HCT116 (cell line): ENCODE measurements at regions not wholly inside any gene's neighbourhood (a gene's known extent, or its start where the extent isn't known, plus 50 kb on each side); places are given as distances from the start of the nearest gene placed in this dataset.

Source experiments
- ATAC-seq: fragments of 200-7000 bp; cut with Tn5 transposase; 2 replicates; pipeline ENCODE4 v1.9.1; 2020; ENCODE audit warnings: mild to moderate bottlenecking, moderate library complexity
- BruUV-seq: library from RNA; stranded (reverse); fragments of 400-500 nt; replicated peaks from 2 replicates; lab custom pipeline; 2021; lab: Mats Ljungman, UMichigan
- CTCF ChIA-PET: fragments of 300-600 bp; sonication (Branson Sonifier 250); formaldehyde crosslinking; loops from one replicate; lab custom pipeline; 2021; ENCODE audit warnings: antibody characterized with exemption; lab: Charles Lee
- POLR2A ChIA-PET: fragments of 300-600, 350-600 bp; sonication (Branson Sonifier 250); formaldehyde crosslinking; loops from one replicate; lab custom pipeline; 2021; ENCODE audit warnings: antibody characterized with exemption; lab: Charles Lee
- RAD21 ChIA-PET, 2 experiments: fragments of 300-600 bp; sonication (Branson Sonifier 250); formaldehyde crosslinking; loops; one replicate each; lab custom pipeline; 2023; ENCODE audit warnings: low total read pairs in 2 of 2; ENCODE audit not compliant: uncharacterized antibody in 2 of 2, unreplicated experiment in 2 of 2, low non-redundant PET in 1 of 2; lab: Charles Lee
- DNase-seq: peaks from one replicate; pipeline ENCODE4 v3.0.0-alpha.2; 2010; ENCODE audit warnings: low read depth, low spot score
- H2AFZ ChIP-seq: fragments of 200-600 bp; shearing (Covaris generic), sonication (generic); 2 replicates; pipeline ENCODE4 v1.6.1; 2017; ENCODE audit warnings: low read depth, mixed run types, mixed read lengths, antibody characterized with exemption, low read length; ENCODE audit not compliant: poor library complexity, severe bottlenecking
- H3K27ac ChIP-seq: 2 replicates; pipeline ENCODE4 v1.5.1; 2012; ENCODE audit warnings: low read depth, low read length
- H3K27me3 ChIP-seq: fragments of 200-600 bp; sonication (generic); 2 replicates; pipeline ENCODE4 v1.6.1; 2016; ENCODE audit warnings: mixed run types, low read length, mixed read lengths; ENCODE audit not compliant: insufficient read depth
- H3K36me3 ChIP-seq, 2 experiments: fragments of 200-500 bp in 1 of 2; fragments of 200-600 bp in 1 of 2; sonication (Bioruptor generic) in 1 of 2; sonication (generic) in 1 of 2; 2 replicates each; pipeline versions ENCODE4 v1.5.1 to v1.6.1; 2014 to 2016; ENCODE audit warnings: low read length in 2 of 2, inconsistent platforms in 1 of 2, mixed read lengths in 1 of 2, mixed run types in 1 of 2; ENCODE audit not compliant: insufficient read depth in 2 of 2, control insufficient read depth in 1 of 2
- H3K4me1 ChIP-seq, 2 experiments: fragments of 200-600 bp in 1 of 2; sonication (generic) in 1 of 2; 2 replicates each; pipeline versions ENCODE4 v1.5.1 to v1.6.1; 2012 to 2017; ENCODE audit warnings: low read length in 2 of 2, inconsistent platforms in 1 of 2, mild to moderate bottlenecking in 1 of 2, mixed read lengths in 1 of 2, mixed run types in 1 of 2, moderate library complexity in 1 of 2; ENCODE audit not compliant: insufficient read depth in 2 of 2, control insufficient read depth in 1 of 2
- H3K4me2 ChIP-seq: fragments of 200-600 bp; sonication (generic); 2 replicates; pipeline ENCODE4 v1.6.1; 2017; ENCODE audit warnings: mixed run types, low read length, mixed read lengths
- H3K4me3 ChIP-seq, 2 experiments: fragments of 200-600 bp in 1 of 2; sonication (generic) in 1 of 2; replicated peaks in 1 of 2; 2 replicates each; pipeline ENCODE4 v1.5.1; 2011 to 2016; ENCODE audit warnings: low read length in 2 of 2, control low read depth in 1 of 2, low read depth in 1 of 2, mild to moderate bottlenecking in 1 of 2, mixed read lengths in 1 of 2, mixed run types in 1 of 2
- H3K79me2 ChIP-seq: fragments of 200-600 bp; sonication (generic); 2 replicates; pipeline ENCODE4 v1.6.1; 2017; ENCODE audit warnings: mild to moderate bottlenecking, mixed run types, low read length, moderate library complexity, mixed read lengths; ENCODE audit not compliant: insufficient read depth
- H3K9ac ChIP-seq: fragments of 200-600 bp; sonication (generic); 2 replicates; pipeline ENCODE4 v1.6.1; 2016; ENCODE audit warnings: low read length, mixed read lengths
- H3K9me2 ChIP-seq: fragments of 200-600 bp; sonication (generic), shearing (Covaris generic); 2 replicates; pipeline ENCODE4 v1.6.1; 2017; ENCODE audit warnings: mixed run types, mild to moderate bottlenecking, moderate library complexity; ENCODE audit not compliant: insufficient read depth
- H3K9me3 ChIP-seq, 2 experiments: fragments of 200-500 bp in 1 of 2; fragments of 200-600 bp in 1 of 2; sonication (Bioruptor generic) in 1 of 2; sonication (generic) in 1 of 2; 2 replicates each; pipeline ENCODE4 v1.6.1; 2014 to 2017; ENCODE audit warnings: low read length in 2 of 2, mixed read lengths in 2 of 2, inconsistent platforms in 1 of 2, low read depth in 1 of 2, mild to moderate bottlenecking in 1 of 2, mixed run types in 1 of 2, moderate library complexity in 1 of 2; ENCODE audit not compliant: control insufficient read depth in 1 of 2, insufficient read depth in 1 of 2
- H4K20me1 ChIP-seq: fragments of 200-600 bp; sonication (generic), shearing (Covaris generic); 2 replicates; pipeline ENCODE4 v1.6.1; 2017; ENCODE audit warnings: mixed run types, mild to moderate bottlenecking, moderate library complexity; ENCODE audit not compliant: insufficient read depth
- CBX3 ChIP-seq: IDR thresholded peaks from 2 replicates; pipeline ENCODE4 v1.6.1; 2012; ENCODE audit warnings: low read depth
- CEBPB ChIP-seq: IDR thresholded peaks from 2 replicates; pipeline ENCODE4 v1.6.1; 2012; ENCODE audit warnings: low read depth
- ELF1 ChIP-seq: IDR thresholded peaks from 2 replicates; pipeline ENCODE4 v1.6.1; 2012; ENCODE audit warnings: low read depth, borderline replicate concordance
- EZH2 ChIP-seq: fragments of 200-600 bp; sonication (generic); IDR thresholded peaks from 2 replicates; pipeline ENCODE4 v1.6.1; 2017; ENCODE audit warnings: antibody characterized with exemption, mixed run types
- EZH2phosphoT487 ChIP-seq: fragments of 200-600 bp; IDR thresholded peaks from 2 replicates; pipeline ENCODE4 v1.6.1; 2018; ENCODE audit warnings: antibody characterized with exemption, borderline replicate concordance
- FOSL1 ChIP-seq: IDR thresholded peaks from 2 replicates; pipeline ENCODE4 v1.6.1; 2012; ENCODE audit warnings: low read depth
- JUND ChIP-seq: IDR thresholded peaks from 2 replicates; pipeline ENCODE4 v1.6.1; 2012
- POLR2A ChIP-seq: IDR thresholded peaks from 2 replicates; pipeline ENCODE4 v1.7.0; 2011; ENCODE audit warnings: borderline replicate concordance; ENCODE audit not compliant: insufficient read depth, insufficient read length; ENCODE audit errors: extremely low read depth
- SIN3A ChIP-seq: IDR thresholded peaks from 2 replicates; pipeline ENCODE4 v1.6.1; 2012; ENCODE audit warnings: low read depth
- SP1 ChIP-seq: IDR thresholded peaks from 2 replicates; pipeline ENCODE4 v1.6.1; 2012; ENCODE audit warnings: low read depth
- SRF ChIP-seq: IDR thresholded peaks from 2 replicates; pipeline ENCODE4 v1.6.1; 2012; ENCODE audit warnings: low read depth
- TCF7L2 ChIP-seq: IDR thresholded peaks from 2 replicates; pipeline ENCODE4 v1.7.0; 2011; ENCODE audit warnings: borderline replicate concordance, inconsistent platforms; ENCODE audit not compliant: insufficient read depth, insufficient read length; ENCODE audit errors: extremely low read depth
- YY1 ChIP-seq: IDR thresholded peaks from 2 replicates; pipeline ENCODE4 v1.6.1; 2011; ENCODE audit warnings: low read length, low read depth, moderate library complexity, mild to moderate bottlenecking; ENCODE audit not compliant: insufficient replicate concordance; ENCODE audit errors: extremely low read depth
- ZFX ChIP-seq: fragments of 450-650 bp; IDR thresholded peaks from 2 replicates; pipeline ENCODE4 v1.6.1; 2017
- ZNF274 ChIP-seq: fragments of 200-500 bp; sonication (Bioruptor generic); IDR thresholded peaks from 2 replicates; pipeline ENCODE4 v1.6.1; 2014; ENCODE audit warnings: mild to moderate bottlenecking, low read depth, low read length, inconsistent platforms
- intact Hi-C: fragments of 100-400 bp; cut with micrococcal nuclease; formaldehyde crosslinking; loops from 2 replicates; pipeline ENCODE4 v1.10.0; 2022
- TF ChIP-seq, protein P1 (sequence below): IDR thresholded peaks from 2 replicates; pipeline ENCODE4 v1.6.1; 2012; ENCODE audit warnings: low read depth
- TF ChIP-seq, protein P2 (sequence below): IDR thresholded peaks from 2 replicates; pipeline ENCODE4 v1.6.1; 2012
- TF ChIP-seq, protein P3 (sequence below): IDR thresholded peaks from 2 replicates; pipeline ENCODE4 v1.6.1; 2011; ENCODE audit warnings: mild to moderate bottlenecking, low read length, moderate library complexity; ENCODE audit not compliant: insufficient replicate concordance; ENCODE audit errors: extremely low read depth
- TF ChIP-seq, protein P4 (sequence below), 3 experiments: fragments of 200-600 bp in 1 of 3; sonication (generic) in 1 of 3; IDR thresholded peaks in 2 of 3; conservative IDR thresholded peaks in 1 of 3; 2 replicates each; pipeline ENCODE4 v1.5.1; 2012 to 2017; ENCODE audit warnings: low read depth in 2 of 3, low read length in 2 of 3, antibody characterized with exemption in 1 of 3, borderline replicate concordance in 1 of 3, control low read depth in 1 of 3, mild to moderate bottlenecking in 1 of 3, mixed read lengths in 1 of 3, mixed run types in 1 of 3, moderate library complexity in 1 of 3; ENCODE audit not compliant: insufficient read depth in 1 of 3
- TF ChIP-seq, protein P5 (sequence below): IDR thresholded peaks from 2 replicates; pipeline ENCODE4 v1.6.1; 2012

DNA sequence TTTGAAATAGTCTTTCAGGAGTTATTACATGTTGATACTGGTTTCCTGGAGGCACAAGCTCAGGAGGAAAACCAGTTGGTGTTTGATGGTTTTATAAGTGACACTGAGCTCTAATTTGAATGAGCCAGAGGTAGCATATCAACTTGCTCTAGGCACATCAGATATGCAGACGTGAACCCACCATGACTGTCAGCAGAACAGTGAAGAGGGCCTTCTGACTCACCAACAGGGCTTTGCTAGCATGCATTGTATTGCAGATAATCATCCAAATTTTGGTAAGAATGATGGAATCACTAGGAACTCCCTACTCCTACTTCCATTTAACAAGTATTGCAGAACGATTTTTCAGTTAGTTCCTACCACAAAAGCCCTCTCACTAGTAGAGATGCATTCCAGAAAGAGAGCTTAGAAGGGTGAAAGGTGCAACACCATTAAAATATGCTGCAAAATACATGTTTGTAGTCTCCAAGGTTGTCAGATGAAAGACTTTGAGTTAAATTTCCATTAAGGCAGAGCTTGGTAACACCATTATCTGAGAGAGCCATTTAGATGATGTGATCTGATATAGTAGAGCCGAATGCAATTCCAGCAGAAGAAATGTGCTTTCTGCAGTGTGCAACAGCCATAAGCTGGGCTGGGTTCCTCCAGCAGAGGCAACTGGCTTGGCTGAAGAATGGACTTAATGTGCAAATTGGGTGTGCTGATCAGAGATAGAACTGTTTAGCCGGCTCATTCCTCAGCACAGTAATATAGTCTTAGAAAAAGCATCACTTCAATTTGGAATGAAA is 968.7 kb upstream of the ADGRB3 start:
- ATAC-seq (no peak), DNase-seq (no peak)
- Histone ChIP-seq H3K4me1 (no peaks in the 10 kb centered on the region), H3K9ac (no peak overlapping the region), H3K27ac (no peak overlapping the region), H3K4me3 (no peak overlapping the region), H4K20me1 (no peaks in the 10 kb centered on the region), H2AFZ (no peak overlapping the region), H3K4me2 (no peak overlapping the region), H3K9me3 (peaks cover 7 to 11% of the 10 kb centered on the region in 2 experiments; a peak in 2 of 4 replicates), H3K36me3 (no peaks in the 10 kb centered on the region), H3K9me2 (no peaks in the 10 kb centered on the region), H3K27me3 (no peaks in the 10 kb centered on the region), H3K79me2 (no peaks in the 10 kb centered on the region)
- POLR2A ChIA-PET, result no interaction called here
- TF ChIP-seq CEBPB (no peak), SP1 (no peak), FOSL1 (no peak), EZH2 (no peak), ZFX (no peak), POLR2A (no peak), CBX3 (no peak), SRF (no peak), JUND (no peak), SIN3A (no peak), EZH2phosphoT487 (no peak), ELF1 (no peak), YY1 (no peak), ZNF274 (no peak), TCF7L2 (no peak)
- TF ChIP-seq, protein P1, sequence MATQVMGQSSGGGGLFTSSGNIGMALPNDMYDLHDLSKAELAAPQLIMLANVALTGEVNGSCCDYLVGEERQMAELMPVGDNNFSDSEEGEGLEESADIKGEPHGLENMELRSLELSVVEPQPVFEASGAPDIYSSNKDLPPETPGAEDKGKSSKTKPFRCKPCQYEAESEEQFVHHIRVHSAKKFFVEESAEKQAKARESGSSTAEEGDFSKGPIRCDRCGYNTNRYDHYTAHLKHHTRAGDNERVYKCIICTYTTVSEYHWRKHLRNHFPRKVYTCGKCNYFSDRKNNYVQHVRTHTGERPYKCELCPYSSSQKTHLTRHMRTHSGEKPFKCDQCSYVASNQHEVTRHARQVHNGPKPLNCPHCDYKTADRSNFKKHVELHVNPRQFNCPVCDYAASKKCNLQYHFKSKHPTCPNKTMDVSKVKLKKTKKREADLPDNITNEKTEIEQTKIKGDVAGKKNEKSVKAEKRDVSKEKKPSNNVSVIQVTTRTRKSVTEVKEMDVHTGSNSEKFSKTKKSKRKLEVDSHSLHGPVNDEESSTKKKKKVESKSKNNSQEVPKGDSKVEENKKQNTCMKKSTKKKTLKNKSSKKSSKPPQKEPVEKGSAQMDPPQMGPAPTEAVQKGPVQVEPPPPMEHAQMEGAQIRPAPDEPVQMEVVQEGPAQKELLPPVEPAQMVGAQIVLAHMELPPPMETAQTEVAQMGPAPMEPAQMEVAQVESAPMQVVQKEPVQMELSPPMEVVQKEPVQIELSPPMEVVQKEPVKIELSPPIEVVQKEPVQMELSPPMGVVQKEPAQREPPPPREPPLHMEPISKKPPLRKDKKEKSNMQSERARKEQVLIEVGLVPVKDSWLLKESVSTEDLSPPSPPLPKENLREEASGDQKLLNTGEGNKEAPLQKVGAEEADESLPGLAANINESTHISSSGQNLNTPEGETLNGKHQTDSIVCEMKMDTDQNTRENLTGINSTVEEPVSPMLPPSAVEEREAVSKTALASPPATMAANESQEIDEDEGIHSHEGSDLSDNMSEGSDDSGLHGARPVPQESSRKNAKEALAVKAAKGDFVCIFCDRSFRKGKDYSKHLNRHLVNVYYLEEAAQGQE, result no peak
- TF ChIP-seq, protein P2, sequence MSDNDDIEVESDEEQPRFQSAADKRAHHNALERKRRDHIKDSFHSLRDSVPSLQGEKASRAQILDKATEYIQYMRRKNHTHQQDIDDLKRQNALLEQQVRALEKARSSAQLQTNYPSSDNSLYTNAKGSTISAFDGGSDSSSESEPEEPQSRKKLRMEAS, result no peak
- TF ChIP-seq, protein P3, sequence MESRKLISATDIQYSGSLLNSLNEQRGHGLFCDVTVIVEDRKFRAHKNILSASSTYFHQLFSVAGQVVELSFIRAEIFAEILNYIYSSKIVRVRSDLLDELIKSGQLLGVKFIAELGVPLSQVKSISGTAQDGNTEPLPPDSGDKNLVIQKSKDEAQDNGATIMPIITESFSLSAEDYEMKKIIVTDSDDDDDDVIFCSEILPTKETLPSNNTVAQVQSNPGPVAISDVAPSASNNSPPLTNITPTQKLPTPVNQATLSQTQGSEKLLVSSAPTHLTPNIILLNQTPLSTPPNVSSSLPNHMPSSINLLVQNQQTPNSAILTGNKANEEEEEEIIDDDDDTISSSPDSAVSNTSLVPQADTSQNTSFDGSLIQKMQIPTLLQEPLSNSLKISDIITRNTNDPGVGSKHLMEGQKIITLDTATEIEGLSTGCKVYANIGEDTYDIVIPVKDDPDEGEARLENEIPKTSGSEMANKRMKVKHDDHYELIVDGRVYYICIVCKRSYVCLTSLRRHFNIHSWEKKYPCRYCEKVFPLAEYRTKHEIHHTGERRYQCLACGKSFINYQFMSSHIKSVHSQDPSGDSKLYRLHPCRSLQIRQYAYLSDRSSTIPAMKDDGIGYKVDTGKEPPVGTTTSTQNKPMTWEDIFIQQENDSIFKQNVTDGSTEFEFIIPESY, result no peak
- TF ChIP-seq, protein P4, sequence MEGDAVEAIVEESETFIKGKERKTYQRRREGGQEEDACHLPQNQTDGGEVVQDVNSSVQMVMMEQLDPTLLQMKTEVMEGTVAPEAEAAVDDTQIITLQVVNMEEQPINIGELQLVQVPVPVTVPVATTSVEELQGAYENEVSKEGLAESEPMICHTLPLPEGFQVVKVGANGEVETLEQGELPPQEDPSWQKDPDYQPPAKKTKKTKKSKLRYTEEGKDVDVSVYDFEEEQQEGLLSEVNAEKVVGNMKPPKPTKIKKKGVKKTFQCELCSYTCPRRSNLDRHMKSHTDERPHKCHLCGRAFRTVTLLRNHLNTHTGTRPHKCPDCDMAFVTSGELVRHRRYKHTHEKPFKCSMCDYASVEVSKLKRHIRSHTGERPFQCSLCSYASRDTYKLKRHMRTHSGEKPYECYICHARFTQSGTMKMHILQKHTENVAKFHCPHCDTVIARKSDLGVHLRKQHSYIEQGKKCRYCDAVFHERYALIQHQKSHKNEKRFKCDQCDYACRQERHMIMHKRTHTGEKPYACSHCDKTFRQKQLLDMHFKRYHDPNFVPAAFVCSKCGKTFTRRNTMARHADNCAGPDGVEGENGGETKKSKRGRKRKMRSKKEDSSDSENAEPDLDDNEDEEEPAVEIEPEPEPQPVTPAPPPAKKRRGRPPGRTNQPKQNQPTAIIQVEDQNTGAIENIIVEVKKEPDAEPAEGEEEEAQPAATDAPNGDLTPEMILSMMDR (IDR thresholded peaks at IDR 0.05 in 2 of 3, conservative IDR thresholded peaks at IDR 0.05 in 1 of 3; ENCODE audit: borderline replicate concordance in 1 of 3, insufficient read depth in 1 of 3, low read depth in 2 of 3, low read length in 2 of 3), result no peak
- TF ChIP-seq, protein P5, sequence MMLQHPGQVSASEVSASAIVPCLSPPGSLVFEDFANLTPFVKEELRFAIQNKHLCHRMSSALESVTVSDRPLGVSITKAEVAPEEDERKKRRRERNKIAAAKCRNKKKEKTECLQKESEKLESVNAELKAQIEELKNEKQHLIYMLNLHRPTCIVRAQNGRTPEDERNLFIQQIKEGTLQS, result no peak
- RAD21 ChIA-PET, result no interaction called here
- CTCF ChIA-PET, result no interaction called here
- intact Hi-C loops, result no loop called here
- BruUV-seq, result no TSS peak
